Naive thymus-derived CD8-positive, alpha-beta T cell (primary cell): ENCODE measurements at regions not wholly inside any gene's neighbourhood (a gene's known extent, or its start where the extent isn't known, plus 50 kb on each side); places are given as distances from the start of the nearest gene placed in this dataset.
A peak's percentile ranks its signal among the peaks of the same experiment; 100 is the strongest.

Experiments
- ATAC-seq, 2 donors: fragments of 150-1000 bp; cut with Tn5 transposase in 1 of 2; sonication (Bioruptor Pico), chemical (Tn5 transposase) in 1 of 2; 1 replicate in 1 of 2; 2 replicates in 1 of 2; pipeline ENCODE4 v1.10.0; 2021; ENCODE audit warnings: mild to moderate bottlenecking in 2 of 2, moderate library complexity in 2 of 2
- POLR2A ChIA-PET: fragments of 350-600 bp; sonication (Branson Sonifier 250); formaldehyde crosslinking; loops from one replicate; lab custom pipeline; 2021; ENCODE audit warnings: antibody characterized with exemption; lab: Charles Lee
- DNase-seq, 10 donors: peaks; one replicate each; pipeline versions ENCODE4 v3.0.0 to v3.0.0-alpha.2; 2020 to 2022
- H3K27ac Mint-ChIP-seq, 10 donors: one replicate each; pipeline ENCODE4 v1.8.0; 2020 to 2022; ENCODE audit warnings: mild to moderate bottlenecking in 10 of 10, mixed read lengths in 10 of 10, moderate library complexity in 4 of 10, inconsistent platforms in 1 of 10
- H3K27me3 Mint-ChIP-seq, 5 donors: one replicate each; pipeline ENCODE4 v1.8.0; 2021 to 2022; ENCODE audit warnings: mixed read lengths in 5 of 5
- H3K36me3 Mint-ChIP-seq, 3 donors: one replicate each; pipeline ENCODE4 v1.8.0; 2020 to 2022; ENCODE audit warnings: mixed read lengths in 3 of 3, mild to moderate bottlenecking in 2 of 3, inconsistent platforms in 1 of 3
- H3K4me1 Mint-ChIP-seq, 4 donors: one replicate each; pipeline ENCODE4 v1.8.0; 2021 to 2022; ENCODE audit warnings: mixed read lengths in 4 of 4
- H3K4me3 Mint-ChIP-seq, 10 donors: one replicate each; pipeline ENCODE4 v1.8.0; 2020 to 2022; ENCODE audit warnings: mild to moderate bottlenecking in 10 of 10, mixed read lengths in 10 of 10, moderate library complexity in 6 of 10, inconsistent platforms in 1 of 10
- H3K9me3 Mint-ChIP-seq, 9 donors: one replicate each; pipeline ENCODE4 v1.8.0; 2020 to 2022; ENCODE audit warnings: mixed read lengths in 9 of 9, mild to moderate bottlenecking in 3 of 9, inconsistent platforms in 1 of 9, moderate library complexity in 1 of 9

DNA sequence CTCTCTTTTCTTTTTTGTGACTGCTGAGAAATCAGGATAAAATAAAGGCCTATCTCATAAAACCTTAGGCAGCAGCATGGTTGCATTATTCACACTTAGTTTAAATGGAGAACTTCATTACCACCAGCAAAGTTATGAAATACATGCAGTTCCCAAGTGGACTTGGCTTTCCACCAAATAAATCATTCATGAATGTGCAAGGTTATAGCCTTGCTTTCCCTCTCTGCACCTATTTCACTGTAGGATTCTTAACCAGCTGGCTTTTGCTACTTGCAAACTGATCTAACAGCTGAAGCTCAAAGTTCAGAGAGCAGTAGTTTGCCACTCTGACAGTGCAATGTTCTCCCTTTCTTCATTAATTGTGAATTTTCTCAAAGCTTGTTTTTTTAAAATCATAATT, 140.1 kb upstream of the SMIM31 start:
- ATAC-seq (no peak), DNase-seq (no peak)
- Mint-ChIP-seq H3K27ac (no peak overlapping the region), H3K27me3 (peaks cover 0 to 3% (median 1%) of the 10 kb centered on the region in 5 donors), H3K4me3 (no peak overlapping the region), H3K36me3 (no peaks in the 10 kb centered on the region), H3K9me3 (peaks cover 0 to 11% (median 2%) of the 10 kb centered on the region in 9 donors), H3K4me1 (no peaks in the 10 kb centered on the region)
- POLR2A ChIA-PET = no interaction called here

DNA sequence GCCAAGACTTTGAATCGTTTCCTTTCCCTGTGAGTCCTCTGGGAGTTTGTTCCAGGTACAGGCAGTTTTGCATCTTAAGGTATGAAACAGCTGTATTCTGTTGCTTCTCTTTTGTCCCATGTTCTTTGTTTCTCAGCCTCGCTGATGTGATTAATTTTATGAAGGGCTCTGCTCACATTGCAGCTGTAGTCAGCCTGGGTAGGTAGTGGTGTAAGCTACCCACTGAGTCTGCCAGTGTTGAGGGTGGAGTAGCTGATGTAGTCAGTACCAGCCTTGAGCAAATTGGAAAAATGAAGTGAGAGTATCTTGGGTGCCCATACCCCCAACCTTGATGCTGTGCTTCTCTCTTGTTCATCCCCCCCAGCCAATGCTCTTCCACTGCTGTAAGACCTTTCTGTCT, 139.6 kb upstream of the SMIM31 start:
- Mint-ChIP-seq H3K4me3 (no peak overlapping the region), H3K4me1 (no peaks in the 10 kb centered on the region), H3K9me3 (peaks cover 0 to 11% (median 2%) of the 10 kb centered on the region in 9 donors), H3K27ac (no peak overlapping the region), H3K36me3 (no peaks in the 10 kb centered on the region), H3K27me3 (peaks cover 0 to 3% (median 1%) of the 10 kb centered on the region in 5 donors)
- POLR2A ChIA-PET = no interaction called here
- no peak for ATAC-seq
- DNase-seq = no peak

DNA sequence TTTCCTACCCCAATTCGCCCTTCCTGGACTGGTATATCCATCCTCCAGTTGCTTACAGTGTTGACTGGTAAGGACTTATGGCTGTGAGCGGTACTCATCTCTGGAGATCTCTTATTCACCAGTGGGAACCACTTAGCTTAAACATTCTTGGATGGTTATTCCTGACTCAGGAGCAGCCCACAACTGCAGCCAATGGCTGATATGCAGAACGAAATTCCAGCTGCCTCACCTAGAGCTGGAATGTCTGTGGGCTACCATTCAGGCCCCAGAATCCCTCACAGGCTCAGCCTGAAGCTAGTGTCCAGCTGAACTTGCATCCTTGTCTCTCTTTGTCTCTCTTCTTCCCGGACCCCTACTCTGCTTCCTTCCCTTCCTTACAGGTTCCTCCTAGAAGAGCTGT, 138.9 kb upstream of the SMIM31 start:
- H3K4me1 Mint-ChIP-seq = no peaks in the 10 kb centered on the region
- peaks cover 0 to 9% (median 2%) of the 10 kb centered on the region in 9 donors for H3K9me3 Mint-ChIP-seq
- ATAC-seq (no peak), DNase-seq (no peak)
- no peak overlapping the region for H3K27ac Mint-ChIP-seq
- no peaks in the 10 kb centered on the region for H3K36me3 Mint-ChIP-seq
- POLR2A ChIA-PET = no interaction called here
- peaks cover 0 to 3% (median 1%) of the 10 kb centered on the region in 5 donors for H3K27me3 Mint-ChIP-seq
- no peak overlapping the region for H3K4me3 Mint-ChIP-seq

DNA sequence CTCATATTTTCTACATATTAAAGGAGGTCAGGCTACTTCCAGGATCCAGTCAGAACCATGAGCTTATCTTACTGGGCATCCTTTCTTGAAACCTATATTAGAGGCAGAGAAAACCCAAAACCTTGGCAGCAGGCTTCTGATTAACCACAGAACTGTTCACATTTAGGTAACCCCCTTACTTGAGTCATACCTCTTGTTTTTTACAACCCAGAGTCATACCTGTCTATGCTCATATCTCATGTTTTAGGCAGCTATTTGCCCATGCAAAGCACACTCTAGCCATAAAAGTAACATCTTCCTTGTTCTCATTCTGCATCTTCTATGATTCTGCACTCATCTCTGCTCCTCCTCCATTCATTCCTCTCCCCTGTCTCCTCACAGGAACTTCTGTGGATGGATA, 138.0 kb upstream of the SMIM31 start:
- Mint-ChIP-seq H3K4me1 (no peaks in the 10 kb centered on the region), H3K36me3 (no peaks in the 10 kb centered on the region), H3K9me3 (peaks cover 0 to 1% (median 0%) of the 10 kb centered on the region in 9 donors), H3K4me3 (no peak overlapping the region), H3K27ac (peak overlapping the region in 1 of 10 donors; percentile 65), H3K27me3 (peaks cover 0 to 3% (median 1%) of the 10 kb centered on the region in 5 donors)
- DNase-seq (no peak), ATAC-seq (no peak)
- POLR2A ChIA-PET = no interaction called here

DNA sequence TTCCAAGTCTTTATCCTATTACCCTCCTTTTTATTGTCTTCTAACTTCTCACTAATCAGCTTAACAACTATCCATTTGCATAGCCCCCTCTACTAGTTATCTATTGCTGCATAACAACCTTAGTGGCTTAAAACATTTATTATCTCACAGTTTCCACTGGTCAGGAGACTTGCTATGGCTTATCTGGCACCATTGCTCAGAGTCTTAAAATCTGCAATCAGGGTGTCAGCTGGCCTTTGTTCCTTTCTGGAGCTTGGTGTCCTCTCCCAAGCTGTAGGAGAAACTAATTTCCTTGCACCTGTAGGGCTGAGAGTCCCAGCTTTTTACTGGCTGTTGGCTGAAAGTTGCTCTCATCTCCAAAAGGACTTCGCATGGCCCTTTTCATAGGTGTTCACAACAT, 137.0 kb upstream of the SMIM31 start:
- POLR2A ChIA-PET = no interaction called here
- H3K36me3 Mint-ChIP-seq = no peaks in the 10 kb centered on the region
- no peak overlapping the region for H3K4me3 Mint-ChIP-seq
- no peaks in the 10 kb centered on the region for H3K9me3 Mint-ChIP-seq
- ATAC-seq (no peak), DNase-seq (no peak)
- no peaks in the 10 kb centered on the region for H3K4me1 Mint-ChIP-seq
- peaks cover 0 to 3% (median 0%) of the 10 kb centered on the region in 5 donors for H3K27me3 Mint-ChIP-seq
- no peak overlapping the region for H3K27ac Mint-ChIP-seq

DNA sequence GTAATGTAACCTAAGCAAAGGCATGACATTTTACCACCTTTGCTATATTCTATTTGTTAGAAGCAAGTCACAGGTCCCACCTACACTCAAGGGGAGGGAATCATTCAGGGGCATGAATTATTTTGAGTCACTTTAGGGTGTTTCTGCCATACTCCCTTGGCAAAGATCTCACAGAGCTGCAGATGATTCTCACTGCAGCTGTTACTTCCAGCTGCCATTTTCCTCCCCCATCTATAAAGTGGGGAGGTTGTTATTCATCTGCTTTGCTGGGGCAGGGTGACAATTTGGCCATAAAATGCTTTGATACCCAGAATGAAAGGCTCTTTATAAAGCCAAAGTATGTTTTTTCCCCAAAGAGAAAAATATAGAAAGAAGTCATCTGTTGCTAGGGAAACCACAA, 136.5 kb upstream of the SMIM31 start:
- ATAC-seq = no peak
- Mint-ChIP-seq H3K36me3 (no peaks in the 10 kb centered on the region), H3K4me3 (no peak overlapping the region), H3K27ac (no peak overlapping the region), H3K9me3 (peaks cover 0 to 1% (median 0%) of the 10 kb centered on the region in 9 donors), H3K4me1 (no peaks in the 10 kb centered on the region), H3K27me3 (peaks cover 0 to 2% (median 0%) of the 10 kb centered on the region in 5 donors)
- no peak for DNase-seq
- POLR2A ChIA-PET = no interaction called here

DNA sequence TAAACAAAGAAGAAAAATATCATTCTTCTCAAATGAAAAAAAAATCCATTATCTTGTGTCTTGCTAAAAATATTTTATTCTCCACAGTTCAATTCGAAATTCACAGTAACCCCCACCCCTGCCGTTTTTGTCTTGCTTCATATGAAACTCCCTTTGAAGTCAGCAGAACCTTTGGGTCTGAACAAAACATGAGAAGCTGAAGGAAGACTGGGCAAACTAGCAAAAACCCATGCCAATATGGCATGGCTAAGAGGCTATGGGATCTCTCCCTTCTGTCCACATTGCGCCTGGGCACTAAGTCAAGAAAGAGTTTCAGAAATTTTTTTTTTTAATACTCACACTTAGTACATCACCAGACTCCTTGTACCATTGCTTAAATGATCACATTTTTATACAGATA, 136.0 kb upstream of the SMIM31 start:
- no peak overlapping the region for H3K4me3 Mint-ChIP-seq
- H3K27me3 Mint-ChIP-seq = peaks cover 0 to 2% (median 0%) of the 10 kb centered on the region in 5 donors
- DNase-seq (no peak), ATAC-seq (no peak)
- H3K9me3 Mint-ChIP-seq = peaks cover 0 to 3% (median 0%) of the 10 kb centered on the region in 9 donors
- POLR2A ChIA-PET = no interaction called here
- no peaks in the 10 kb centered on the region for H3K36me3 Mint-ChIP-seq
- H3K4me1 Mint-ChIP-seq = no peaks in the 10 kb centered on the region
- no peak overlapping the region for H3K27ac Mint-ChIP-seq

DNA sequence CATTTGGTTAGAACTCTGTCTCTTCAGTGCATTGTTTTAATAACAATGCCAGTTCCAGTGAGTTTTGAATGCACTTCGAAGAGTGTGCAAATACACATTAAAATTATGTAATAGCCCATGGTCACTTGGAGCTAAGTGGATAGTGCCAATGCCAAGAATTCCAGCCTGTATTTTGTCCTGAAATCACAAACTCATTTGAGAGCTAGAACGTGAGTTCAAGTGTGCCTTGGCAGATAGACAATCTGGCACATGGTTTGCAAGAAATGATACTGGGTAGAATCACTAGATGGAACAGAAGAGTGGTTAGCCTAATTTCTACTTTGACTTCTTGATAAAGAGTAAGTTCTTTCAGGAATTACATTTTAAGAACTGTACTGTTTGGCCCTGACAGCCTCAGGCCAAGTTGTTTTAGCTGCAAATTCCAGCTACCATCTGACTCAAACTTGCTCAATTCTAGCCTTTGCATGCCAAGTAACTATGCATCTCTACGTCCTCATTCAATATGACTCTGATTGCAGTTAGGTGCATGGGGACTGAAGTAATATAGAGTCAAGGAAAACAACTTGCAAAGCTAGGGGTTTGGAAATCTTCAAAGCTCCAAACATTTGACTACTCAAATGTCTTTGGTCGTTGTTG, 131.9 kb upstream of the SMIM31 start:
- Mint-ChIP-seq H3K4me1 (no peaks in the 10 kb centered on the region), H3K9me3 (peaks cover 2 to 22% (median 8%) of the 10 kb centered on the region in 9 donors), H3K27ac (no peak overlapping the region), H3K27me3 (peaks cover 0 to 6% (median 2%) of the 10 kb centered on the region in 5 donors), H3K4me3 (no peak overlapping the region), H3K36me3 (peaks cover 0 to 5% (median 0%) of the 10 kb centered on the region in 3 donors)
- POLR2A ChIA-PET = no interaction called here
- ATAC-seq (no peak), DNase-seq (no peak)

DNA sequence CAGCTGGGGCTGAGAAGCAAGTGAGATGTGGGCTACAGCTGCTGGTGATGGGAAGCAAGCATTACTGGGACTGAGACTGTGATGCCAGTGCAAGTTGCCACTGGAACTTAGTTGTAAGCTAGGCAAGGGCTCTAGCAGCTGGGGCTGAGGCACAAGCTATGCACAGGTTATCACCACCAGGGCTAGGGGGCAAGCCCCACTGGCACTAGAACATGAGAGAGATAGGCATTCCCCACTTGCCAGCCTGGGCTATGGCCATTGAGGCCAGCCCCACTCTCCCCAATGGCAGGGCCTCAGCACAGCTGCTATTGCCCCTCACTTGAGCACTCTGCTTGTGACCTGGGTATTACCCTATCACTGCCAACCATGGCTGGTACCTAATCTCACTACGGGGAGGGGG, 130.8 kb upstream of the SMIM31 start:
- H3K36me3 Mint-ChIP-seq = peaks cover 0 to 5% (median 0%) of the 10 kb centered on the region in 3 donors
- peaks cover 2 to 30% (median 8%) of the 10 kb centered on the region in 9 donors for H3K9me3 Mint-ChIP-seq
- H3K4me1 Mint-ChIP-seq = no peaks in the 10 kb centered on the region
- H3K27ac Mint-ChIP-seq = no peak overlapping the region
- POLR2A ChIA-PET = no interaction called here
- H3K4me3 Mint-ChIP-seq = no peak overlapping the region
- H3K27me3 Mint-ChIP-seq = peaks cover 0 to 9% (median 2%) of the 10 kb centered on the region in 5 donors
- ATAC-seq (no peak), DNase-seq (no peak)

DNA sequence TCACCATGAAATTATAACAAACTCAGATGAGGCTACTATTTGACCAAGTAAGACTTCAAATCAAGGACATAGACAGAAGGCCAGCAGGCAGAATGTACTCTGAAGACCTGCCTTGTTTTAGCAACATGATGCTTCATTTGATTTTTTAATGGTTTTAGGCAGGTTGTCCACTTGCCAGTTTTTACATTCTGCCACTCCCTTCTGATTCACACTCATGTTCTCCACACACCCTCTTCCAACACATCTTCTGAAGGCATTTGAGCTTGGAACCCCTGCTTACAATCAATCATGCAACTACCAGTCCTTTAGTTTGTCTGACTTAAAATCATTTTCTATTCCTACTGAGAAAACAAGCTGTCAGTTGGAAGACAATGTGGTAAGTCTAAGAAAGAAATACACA, 114.9 kb upstream of the SMIM31 start:
- Mint-ChIP-seq H3K4me3 (no peak overlapping the region), H3K9me3 (peaks cover 0 to 8% (median 1%) of the 10 kb centered on the region in 9 donors), H3K27me3 (peaks cover 0 to 2% (median 0%) of the 10 kb centered on the region in 5 donors), H3K27ac (no peak overlapping the region), H3K36me3 (no peaks in the 10 kb centered on the region), H3K4me1 (no peaks in the 10 kb centered on the region)
- ATAC-seq (no peak), DNase-seq (no peak)
- POLR2A ChIA-PET = no interaction called here

DNA sequence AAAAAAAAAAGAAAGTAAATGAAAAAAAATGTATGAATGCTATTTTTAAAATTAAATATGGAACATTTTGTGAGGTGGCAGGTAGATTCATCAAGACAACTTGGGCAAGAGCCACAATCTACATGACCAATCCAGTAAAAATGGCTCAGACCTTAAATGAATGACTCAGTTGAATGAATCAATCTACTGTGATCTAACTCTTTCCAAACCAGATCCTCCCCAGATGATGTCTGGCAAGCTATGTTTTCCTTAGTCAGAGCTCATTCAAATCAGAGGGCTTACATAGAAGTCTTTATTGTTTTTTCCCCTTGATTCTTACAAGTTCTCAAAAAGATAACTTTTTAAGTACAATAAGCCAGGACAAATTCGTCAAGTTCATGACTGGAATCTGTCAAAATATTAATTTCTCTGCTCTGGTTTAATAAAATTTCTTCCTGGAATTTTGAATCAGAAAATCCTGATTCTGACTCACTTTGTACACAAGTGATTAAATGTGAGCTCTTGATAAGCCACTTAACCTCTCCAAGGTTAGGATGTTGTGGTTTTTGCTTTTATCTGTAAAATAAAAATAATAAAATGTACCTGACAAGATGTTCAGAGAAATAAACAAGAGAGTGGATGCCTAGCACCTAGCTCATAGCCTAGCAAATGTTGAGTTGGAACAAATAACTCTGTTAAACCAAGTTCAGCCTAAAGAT, 105.6 kb upstream of the SMIM31 start:
- Mint-ChIP-seq H3K36me3 (no peaks in the 10 kb centered on the region), H3K27me3 (peaks cover 0 to 14% (median 0%) of the 10 kb centered on the region in 5 donors), H3K27ac (no peak overlapping the region), H3K9me3 (peaks cover 0 to 14% (median 3%) of the 10 kb centered on the region in 9 donors), H3K4me3 (no peak overlapping the region), H3K4me1 (no peaks in the 10 kb centered on the region)
- POLR2A ChIA-PET = no interaction called here
- no peak for ATAC-seq
- no peak for DNase-seq

DNA sequence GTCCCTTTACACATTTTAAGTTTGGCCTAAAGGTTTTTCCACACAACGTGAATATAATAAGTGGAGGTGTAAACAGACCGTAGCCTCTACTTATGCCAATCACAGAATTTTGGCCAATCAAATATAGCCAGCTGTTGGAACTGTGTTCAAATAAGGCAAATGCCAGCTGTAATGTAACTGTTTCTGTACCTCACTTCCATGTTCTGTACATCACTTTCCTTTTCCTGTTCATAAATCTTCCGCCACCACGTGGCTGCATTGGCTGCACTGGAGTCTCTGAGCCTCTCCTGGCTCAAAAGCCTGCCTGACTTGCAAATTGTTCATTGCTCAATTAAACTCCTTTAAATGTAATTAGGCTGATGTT, 105.1 kb upstream of the SMIM31 start:
- H3K27ac Mint-ChIP-seq = no peak overlapping the region
- peaks cover 0 to 14% (median 0%) of the 10 kb centered on the region in 5 donors for H3K27me3 Mint-ChIP-seq
- H3K9me3 Mint-ChIP-seq = peaks cover 0 to 14% (median 3%) of the 10 kb centered on the region in 9 donors
- DNase-seq (no peak), ATAC-seq (no peak)
- no peak overlapping the region for H3K4me3 Mint-ChIP-seq
- no peaks in the 10 kb centered on the region for H3K36me3 Mint-ChIP-seq
- POLR2A ChIA-PET = no interaction called here
- no peaks in the 10 kb centered on the region for H3K4me1 Mint-ChIP-seq

DNA sequence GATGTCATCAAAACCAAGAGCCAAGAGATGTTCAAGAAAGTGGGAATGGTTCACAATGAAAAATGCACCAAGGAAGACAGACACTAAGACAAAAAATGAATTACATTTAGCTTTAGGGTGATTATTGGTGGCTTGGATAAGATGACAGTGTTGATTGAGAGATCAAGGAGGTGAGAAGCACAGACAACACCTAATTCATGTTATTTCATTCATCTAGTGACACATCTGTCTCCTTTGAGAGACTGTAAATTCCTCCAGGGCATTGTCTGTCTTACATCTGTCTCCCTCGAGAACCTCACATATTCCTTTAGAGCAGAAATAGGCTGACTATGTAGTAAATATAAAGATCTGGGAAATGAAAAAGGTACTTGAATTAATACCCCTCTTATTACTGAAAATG, 94.2 kb upstream of the SMIM31 start:
- Mint-ChIP-seq H3K4me1 (no peaks in the 10 kb centered on the region), H3K27me3 (peaks cover 0 to 8% (median 2%) of the 10 kb centered on the region in 5 donors), H3K4me3 (no peak overlapping the region), H3K36me3 (peaks cover 0 to 11% (median 0%) of the 10 kb centered on the region in 3 donors), H3K27ac (no peak overlapping the region), H3K9me3 (peaks cover 5 to 34% (median 15%) of the 10 kb centered on the region in 9 donors)
- ATAC-seq (no peak), DNase-seq (no peak)
- POLR2A ChIA-PET = no interaction called here
